HG02943 (cell line): ENCODE measurements at regions not wholly inside any gene's neighbourhood (a gene's known extent, or its start where the extent isn't known, plus 50 kb on each side); places are given as distances from the start of the nearest gene placed in this dataset.

Source experiments
- ATAC-seq: cut with Tn5 transposase; IDR thresholded peaks from one replicate; pipeline ENCODE4 v1.9.1; 2021; ENCODE audit warnings: mild to moderate bottlenecking, low read depth, moderate library complexity; ENCODE audit not compliant: unreplicated experiment

- ATAC-seq: no peak
Observed at GRCh38 chr14:44316647-44317440, 190.2 kb downstream of the FSCB start.

GRCh38 chr14:44309331-44309730 lies 197.8 kb downstream of the FSCB start:
- ATAC-seq: no peak

- no peak for ATAC-seq
Observed at GRCh38 chr14:44300916-44301315, 206.2 kb downstream of the FSCB start.

- no peak for ATAC-seq
Observed at GRCh38 chr14:44297437-44297836, 209.6 kb downstream of the FSCB start.

- ATAC-seq: no peak
Observed at GRCh38 chr14:44291366-44291915, 215.6 kb downstream of the FSCB start.

GRCh38 chr14:44287858-44288257 lies 219.2 kb downstream of the FSCB start:
- no peak for ATAC-seq

GRCh38 chr14:44286201-44286600 lies 220.9 kb downstream of the FSCB start:
- no peak for ATAC-seq

- no peak for ATAC-seq
Observed at GRCh38 chr14:44283836-44284235, 223.2 kb downstream of the FSCB start.

- no peak for ATAC-seq
Observed at GRCh38 chr14:44279357-44279756, 227.7 kb downstream of the FSCB start.

- ATAC-seq: no peak
Observed at GRCh38 chr14:44271637-44272036, 235.4 kb downstream of the FSCB start.

- no peak for ATAC-seq
Observed at GRCh38 chr14:44271006-44271405, 236.1 kb downstream of the FSCB start.

- no peak for ATAC-seq
Observed at GRCh38 chr14:44265246-44265645, 241.8 kb downstream of the FSCB start.

GRCh38 chr14:44215660-44216059 lies 291.4 kb downstream of the FSCB start:
- ATAC-seq: no peak

GRCh38 chr14:44211718-44212117 lies 295.4 kb downstream of the FSCB start:
- ATAC-seq: no peak

GRCh38 chr14:44204061-44204835 lies 302.8 kb downstream of the FSCB start:
- no peak for ATAC-seq

GRCh38 chr14:44180975-44181374 lies 326.1 kb downstream of the FSCB start:
- no peak for ATAC-seq

GRCh38 chr14:44170556-44170955 lies 336.5 kb downstream of the FSCB start:
- ATAC-seq: no peak

- no peak for ATAC-seq
Observed at GRCh38 chr14:44170101-44170500, 337.0 kb downstream of the FSCB start.

- no peak for ATAC-seq
Observed at GRCh38 chr14:44168566-44168965, 338.5 kb downstream of the FSCB start.

- ATAC-seq: no peak
Observed at GRCh38 chr14:44166611-44167010, 340.5 kb downstream of the FSCB start.

GRCh38 chr14:44165936-44166335 lies 341.1 kb downstream of the FSCB start:
- ATAC-seq: no peak

- ATAC-seq: no peak
Observed at GRCh38 chr14:44165286-44165685, 341.8 kb downstream of the FSCB start.
